GM23338 (cell line): ENCODE measurements at regions not wholly inside any gene's neighbourhood (a gene's known extent, or its start where the extent isn't known, plus 50 kb on each side); places are given as distances from the start of the nearest gene placed in this dataset.

Source experiments
- ATAC-seq: fragments of 200-7000 bp; cut with Tn5 transposase; 3 replicates; pipeline ENCODE4 v1.9.1; 2020
- DNase-seq: peaks from one replicate; pipeline ENCODE4 v3.0.0-alpha.2; 2015; ENCODE audit warnings: low spot score
- H2AFZ ChIP-seq: fragments of 200-600 bp; sonication (generic); 2 replicates; pipeline ENCODE4 v1.8.0; 2016; ENCODE audit warnings: antibody characterized with exemption, mild to moderate bottlenecking, moderate library complexity
- H3F3A ChIP-seq: fragments of 200-600 bp; sonication (generic); replicated peaks from 2 replicates; pipeline ENCODE4 v1.8.0; 2017; ENCODE audit warnings: antibody characterized with exemption, mixed run types, low read depth
- H3K27ac ChIP-seq: fragments of 200-600 bp; sonication (generic); 2 replicates; pipeline ENCODE4 v1.6.1; 2016; ENCODE audit warnings: low read depth
- H3K27me3 ChIP-seq: fragments of 200-600 bp; sonication (generic); 2 replicates; pipeline ENCODE4 v1.8.0; 2016; ENCODE audit warnings: mild to moderate bottlenecking, mixed run types, moderate library complexity; ENCODE audit not compliant: insufficient read depth
- H3K36me3 ChIP-seq: fragments of 200-600 bp; sonication (generic); 2 replicates; pipeline ENCODE4 v1.8.0; 2016; ENCODE audit warnings: mild to moderate bottlenecking; ENCODE audit not compliant: insufficient read depth
- H3K4me1 ChIP-seq: fragments of 200-600 bp; sonication (generic); 2 replicates; pipeline ENCODE4 v1.8.0; 2016; ENCODE audit warnings: mild to moderate bottlenecking, moderate library complexity; ENCODE audit not compliant: insufficient read depth
- H3K4me2 ChIP-seq: fragments of 200-600 bp; sonication (generic); 2 replicates; pipeline ENCODE4 v1.7.1; 2017; ENCODE audit warnings: mixed run types
- H3K4me3 ChIP-seq: fragments of 200-600 bp; sonication (generic); 2 replicates; pipeline ENCODE4 v1.6.1; 2016; ENCODE audit warnings: mixed run types
- H3K79me2 ChIP-seq: fragments of 200-600 bp; sonication (generic); replicated peaks from 2 replicates; pipeline ENCODE4 v1.8.0; 2017; ENCODE audit warnings: mild to moderate bottlenecking; ENCODE audit not compliant: insufficient read depth
- H3K9me2 ChIP-seq: fragments of 200-600 bp; sonication (generic); 2 replicates; pipeline ENCODE4 v1.8.0; 2017; ENCODE audit not compliant: insufficient read depth
- H4K20me1 ChIP-seq: fragments of 200-600 bp; sonication (generic); replicated peaks from 2 replicates; pipeline ENCODE4 v1.8.0; 2017; ENCODE audit warnings: mild to moderate bottlenecking; ENCODE audit not compliant: insufficient read depth
- H3K27ac Mint-ChIP-seq: 2 replicates; pipeline ENCODE4 v1.8.0; 2020; ENCODE audit warnings: inconsistent platforms, mild to moderate bottlenecking, moderate library complexity, mixed read lengths
- H3K27me3 Mint-ChIP-seq: 3 replicates; pipeline ENCODE4 v1.8.0; 2022; ENCODE audit warnings: low read depth, mild to moderate bottlenecking, moderate library complexity, mixed read lengths, inconsistent platforms; ENCODE audit not compliant: insufficient read depth, poor library complexity
- H3K36me3 Mint-ChIP-seq: 3 replicates; pipeline ENCODE4 v1.8.0; 2021; ENCODE audit warnings: low read depth, mild to moderate bottlenecking, inconsistent platforms, moderate library complexity, mixed read lengths
- H3K4me1 Mint-ChIP-seq: 3 replicates; pipeline ENCODE4 v1.8.0; 2020; ENCODE audit warnings: mild to moderate bottlenecking, inconsistent platforms, mixed read lengths
- H3K4me3 Mint-ChIP-seq: 3 replicates; pipeline ENCODE4 v1.8.0; 2021; ENCODE audit warnings: moderate library complexity, mild to moderate bottlenecking, inconsistent platforms, mixed read lengths
- H3K9me3 Mint-ChIP-seq: 3 replicates; pipeline ENCODE4 v1.8.0; 2020; ENCODE audit warnings: moderate library complexity, mild to moderate bottlenecking, inconsistent platforms, mixed read lengths
- CREB1 ChIP-seq: fragments of 250-450 bp; sonication (Bioruptor Pico); IDR thresholded peaks from 2 replicates; pipeline ENCODE4 v1.5.0; 2020; ENCODE audit warnings: low read depth, mild to moderate bottlenecking, moderate library complexity
- EZH2phosphoT487 ChIP-seq: fragments of 200-600 bp; sonication (generic); IDR thresholded peaks from one replicate; pipeline ENCODE4 v1.8.1; 2018; ENCODE audit warnings: antibody characterized with exemption; ENCODE audit not compliant: unreplicated experiment
- JUNB ChIP-seq: IDR thresholded peaks from one replicate; pipeline ENCODE4 v1.6.1; 2016; ENCODE audit warnings: antibody characterized with exemption; ENCODE audit not compliant: unreplicated experiment
- NANOG ChIP-seq: IDR thresholded peaks from 2 replicates; pipeline ENCODE4 v1.6.1; 2016; ENCODE audit warnings: antibody characterized with exemption, borderline replicate concordance
- POLR2AphosphoS5 ChIP-seq: IDR thresholded peaks from 2 replicates; pipeline ENCODE4 v1.6.1; 2016; ENCODE audit warnings: antibody characterized with exemption, low read depth
- ZNF114 ChIP-seq: fragments of 250-450 bp; sonication (Bioruptor Pico); IDR thresholded peaks from 2 replicates; pipeline ENCODE4 v1.5.0; 2020; ENCODE audit warnings: mild to moderate bottlenecking, moderate library complexity
- TF ChIP-seq, protein P1 (sequence below): IDR thresholded peaks from one replicate; pipeline ENCODE4 v1.6.1; 2018; ENCODE audit warnings: antibody characterized with exemption; ENCODE audit not compliant: unreplicated experiment
- TF ChIP-seq, protein P2 (sequence below), 2 experiments: fragments of 200-600 bp in 1 of 2; sonication (generic) in 1 of 2; conservative IDR thresholded peaks; 2 replicates each; pipeline versions ENCODE4 v1.5.1 to v1.6.1; 2016 to 2017; ENCODE audit warnings: antibody characterized with exemption in 2 of 2, low read depth in 2 of 2, mild to moderate bottlenecking in 2 of 2, moderate library complexity in 1 of 2

DNA sequence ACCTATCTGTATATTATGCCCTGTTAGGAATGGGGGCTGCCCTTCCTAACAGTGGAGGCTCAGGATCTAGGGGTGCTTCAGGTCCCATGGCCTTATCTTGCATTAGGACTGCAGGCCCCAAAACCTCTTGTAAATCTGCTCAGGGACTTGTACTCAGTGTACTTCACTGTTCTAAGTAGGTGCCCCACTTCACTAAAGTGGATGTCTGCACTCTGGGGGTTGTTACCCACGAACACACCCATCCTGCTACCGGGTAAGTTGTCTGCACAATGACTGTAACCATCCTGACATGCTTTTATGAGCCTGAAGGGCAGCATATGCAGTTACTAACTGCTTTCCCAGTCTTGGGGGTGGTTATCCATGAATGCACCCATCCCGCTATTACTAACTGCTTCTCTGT, 163.0 kb downstream of the PTCSC3 start (continued):
- TF ChIP-seq, protein P1, sequence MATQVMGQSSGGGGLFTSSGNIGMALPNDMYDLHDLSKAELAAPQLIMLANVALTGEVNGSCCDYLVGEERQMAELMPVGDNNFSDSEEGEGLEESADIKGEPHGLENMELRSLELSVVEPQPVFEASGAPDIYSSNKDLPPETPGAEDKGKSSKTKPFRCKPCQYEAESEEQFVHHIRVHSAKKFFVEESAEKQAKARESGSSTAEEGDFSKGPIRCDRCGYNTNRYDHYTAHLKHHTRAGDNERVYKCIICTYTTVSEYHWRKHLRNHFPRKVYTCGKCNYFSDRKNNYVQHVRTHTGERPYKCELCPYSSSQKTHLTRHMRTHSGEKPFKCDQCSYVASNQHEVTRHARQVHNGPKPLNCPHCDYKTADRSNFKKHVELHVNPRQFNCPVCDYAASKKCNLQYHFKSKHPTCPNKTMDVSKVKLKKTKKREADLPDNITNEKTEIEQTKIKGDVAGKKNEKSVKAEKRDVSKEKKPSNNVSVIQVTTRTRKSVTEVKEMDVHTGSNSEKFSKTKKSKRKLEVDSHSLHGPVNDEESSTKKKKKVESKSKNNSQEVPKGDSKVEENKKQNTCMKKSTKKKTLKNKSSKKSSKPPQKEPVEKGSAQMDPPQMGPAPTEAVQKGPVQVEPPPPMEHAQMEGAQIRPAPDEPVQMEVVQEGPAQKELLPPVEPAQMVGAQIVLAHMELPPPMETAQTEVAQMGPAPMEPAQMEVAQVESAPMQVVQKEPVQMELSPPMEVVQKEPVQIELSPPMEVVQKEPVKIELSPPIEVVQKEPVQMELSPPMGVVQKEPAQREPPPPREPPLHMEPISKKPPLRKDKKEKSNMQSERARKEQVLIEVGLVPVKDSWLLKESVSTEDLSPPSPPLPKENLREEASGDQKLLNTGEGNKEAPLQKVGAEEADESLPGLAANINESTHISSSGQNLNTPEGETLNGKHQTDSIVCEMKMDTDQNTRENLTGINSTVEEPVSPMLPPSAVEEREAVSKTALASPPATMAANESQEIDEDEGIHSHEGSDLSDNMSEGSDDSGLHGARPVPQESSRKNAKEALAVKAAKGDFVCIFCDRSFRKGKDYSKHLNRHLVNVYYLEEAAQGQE = no peak
- TF ChIP-seq, protein P2, sequence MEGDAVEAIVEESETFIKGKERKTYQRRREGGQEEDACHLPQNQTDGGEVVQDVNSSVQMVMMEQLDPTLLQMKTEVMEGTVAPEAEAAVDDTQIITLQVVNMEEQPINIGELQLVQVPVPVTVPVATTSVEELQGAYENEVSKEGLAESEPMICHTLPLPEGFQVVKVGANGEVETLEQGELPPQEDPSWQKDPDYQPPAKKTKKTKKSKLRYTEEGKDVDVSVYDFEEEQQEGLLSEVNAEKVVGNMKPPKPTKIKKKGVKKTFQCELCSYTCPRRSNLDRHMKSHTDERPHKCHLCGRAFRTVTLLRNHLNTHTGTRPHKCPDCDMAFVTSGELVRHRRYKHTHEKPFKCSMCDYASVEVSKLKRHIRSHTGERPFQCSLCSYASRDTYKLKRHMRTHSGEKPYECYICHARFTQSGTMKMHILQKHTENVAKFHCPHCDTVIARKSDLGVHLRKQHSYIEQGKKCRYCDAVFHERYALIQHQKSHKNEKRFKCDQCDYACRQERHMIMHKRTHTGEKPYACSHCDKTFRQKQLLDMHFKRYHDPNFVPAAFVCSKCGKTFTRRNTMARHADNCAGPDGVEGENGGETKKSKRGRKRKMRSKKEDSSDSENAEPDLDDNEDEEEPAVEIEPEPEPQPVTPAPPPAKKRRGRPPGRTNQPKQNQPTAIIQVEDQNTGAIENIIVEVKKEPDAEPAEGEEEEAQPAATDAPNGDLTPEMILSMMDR (conservative IDR thresholded peaks at IDR 0.05; ENCODE audit: low read depth in 2 of 2) = no peak
- no peak for TF ChIP-seq POLR2AphosphoS5

DNA sequence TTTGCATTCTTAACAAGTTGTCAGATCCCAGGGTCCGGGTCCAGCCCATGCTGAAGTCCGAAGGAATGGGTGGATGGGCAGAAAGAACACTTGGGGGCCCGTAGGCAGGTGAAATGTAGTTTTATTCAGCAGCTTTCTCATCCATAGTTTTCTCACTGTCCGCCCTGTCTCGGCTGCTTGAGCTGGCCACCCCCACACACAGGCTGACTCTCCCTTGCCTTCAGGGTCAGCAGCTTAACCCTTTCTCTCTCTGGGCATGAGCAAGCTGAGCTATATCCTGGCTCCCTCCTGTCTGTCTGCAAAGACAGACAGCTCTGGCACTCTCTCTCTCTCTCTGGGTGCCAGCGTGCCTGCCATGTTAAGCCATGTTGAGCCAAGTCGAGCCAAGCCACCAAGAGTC, 163.9 kb downstream of the PTCSC3 start:
- H2AFZ ChIP-seq = peak overlapping the region; percentile 74
- H3K4me1 Mint-ChIP-seq = peaks cover 40% of the 10 kb centered on the region
- no peak overlapping the region for H3K4me3 ChIP-seq
- TF ChIP-seq CREB1 (CRISPR knock-in tag) (no peak), JUNB (no peak), EZH2phosphoT487 (no peak), ZNF114 (no peak), NANOG (no peak), POLR2AphosphoS5 (no peak)
- TF ChIP-seq, protein P1 = no peak
- DNase-seq (no peak), ATAC-seq (peak; percentile 22)
- H3K36me3 Mint-ChIP-seq = no peaks in the 10 kb centered on the region
- H3K9me2 ChIP-seq = 0 out of 2 replicates have a peak, but pooled peaks cover under 1% of the 10 kb centered on the region
- no peak overlapping the region for H3K27ac ChIP-seq
- no peak overlapping the region for H3K4me2 ChIP-seq
- H3K9me3 Mint-ChIP-seq = no peaks in the 10 kb centered on the region
- H3K4me3 Mint-ChIP-seq = no peak overlapping the region
- no peaks in the 10 kb centered on the region for H3K79me2 ChIP-seq
- no peaks in the 10 kb centered on the region for H3K36me3 ChIP-seq
- H4K20me1 ChIP-seq = no peaks in the 10 kb centered on the region
- peaks cover 36% of the 10 kb centered on the region for H3K4me1 ChIP-seq
- H3F3A ChIP-seq = 0 out of 2 replicates have a peak, but pooled peaks cover 3% of the 10 kb centered on the region
- peaks cover 32% of the 10 kb centered on the region for H3K27me3 ChIP-seq
- H3K27ac Mint-ChIP-seq = no peak overlapping the region
- peaks cover 6% of the 10 kb centered on the region for H3K27me3 Mint-ChIP-seq
